A673 (cell line): ENCODE measurements at regions not wholly inside any gene's neighbourhood (a gene's known extent, or its start where the extent isn't known, plus 50 kb on each side); places are given as distances from the start of the nearest gene placed in this dataset.
"Not testable (repeated sequence)": the region's sequence is repeated elsewhere in the genome, so short reads cannot be mapped to it uniquely, and the experiment has no call there.

Source experiments
- BruUV-seq: library from RNA; stranded (reverse); fragments of 400-500 nt; replicated peaks from 2 replicates; lab custom pipeline; 2021; lab: Mats Ljungman, UMichigan
- CTCF ChIA-PET: fragments of 300-600 bp; sonication (Branson Sonifier 250); formaldehyde crosslinking; loops from one replicate; lab custom pipeline; 2022; ENCODE audit warnings: antibody characterized with exemption; lab: Charles Lee
- POLR2A ChIA-PET: fragments of 300-600 bp; sonication (Branson Sonifier 250); formaldehyde crosslinking; loops from one replicate; lab custom pipeline; 2022; ENCODE audit warnings: antibody characterized with exemption; ENCODE audit not compliant: low non-redundant PET; lab: Charles Lee
- DNase-seq: peaks from one replicate; pipeline ENCODE4 v3.0.0-alpha.2; 2015; ENCODE audit warnings: low spot score
- H3K27ac ChIP-seq: fragments of 200-600 bp; sonication (generic); 2 replicates; pipeline ENCODE4 v1.5.1; 2016; ENCODE audit warnings: mixed run types, low read depth, mild to moderate bottlenecking, mixed read lengths, antibody characterized with exemption, low read length; ENCODE audit not compliant: poor library complexity, severe bottlenecking
- H3K27me3 ChIP-seq: fragments of 200-600 bp; sonication (generic); replicated peaks from 2 replicates; pipeline ENCODE4 v1.6.1; 2017; ENCODE audit warnings: mixed run types, low read depth, mild to moderate bottlenecking, mixed read lengths, antibody characterized with exemption, low read length; ENCODE audit not compliant: insufficient read depth, poor library complexity
- H3K36me3 ChIP-seq: fragments of 200-600 bp; sonication (generic); 2 replicates; pipeline ENCODE4 v1.6.1; 2016; ENCODE audit warnings: mixed run types, mild to moderate bottlenecking, mixed read lengths, antibody characterized with exemption, low read length; ENCODE audit not compliant: insufficient read depth, poor library complexity, severe bottlenecking
- H3K4me1 ChIP-seq: fragments of 200-600 bp; sonication (generic); 2 replicates; pipeline ENCODE4 v1.6.1; 2017; ENCODE audit warnings: mixed run types, mild to moderate bottlenecking, mixed read lengths, antibody characterized with exemption, low read length; ENCODE audit not compliant: insufficient read depth, poor library complexity, severe bottlenecking
- H3K4me3 ChIP-seq: fragments of 200-600 bp; sonication (generic); 2 replicates; pipeline ENCODE4 v1.5.1; 2016; ENCODE audit warnings: low read depth, mixed run types, mild to moderate bottlenecking, mixed read lengths, low read length; ENCODE audit not compliant: poor library complexity, severe bottlenecking
- H3K9me3 ChIP-seq: fragments of 200-600 bp; sonication (generic); 2 replicates; pipeline ENCODE4 v1.6.1; 2016; ENCODE audit warnings: mixed run types, low read depth, mild to moderate bottlenecking, mixed read lengths, antibody characterized with exemption, low read length; ENCODE audit not compliant: poor library complexity, severe bottlenecking
- EZH2 ChIP-seq: fragments of 200-600 bp; sonication (generic); IDR thresholded peaks from 2 replicates; pipeline ENCODE4 v1.6.1; 2017; ENCODE audit warnings: borderline replicate concordance, low read depth, mild to moderate bottlenecking, mixed read lengths, antibody characterized with exemption, low read length; ENCODE audit not compliant: poor library complexity, severe bottlenecking
- intact Hi-C: fragments of 100-400 bp; cut with micrococcal nuclease; formaldehyde crosslinking; loops from one replicate; pipeline ENCODE4 v1.10.0; 2022; ENCODE audit not compliant: unreplicated experiment
- TF ChIP-seq, protein P1 (sequence below): fragments of 300-800, 200-600 bp; sonication (generic); conservative IDR thresholded peaks from 2 replicates; pipeline ENCODE4 v1.5.1; 2017; ENCODE audit warnings: low read depth, mild to moderate bottlenecking, antibody characterized with exemption, low read length, moderate library complexity, mixed read lengths

DNA sequence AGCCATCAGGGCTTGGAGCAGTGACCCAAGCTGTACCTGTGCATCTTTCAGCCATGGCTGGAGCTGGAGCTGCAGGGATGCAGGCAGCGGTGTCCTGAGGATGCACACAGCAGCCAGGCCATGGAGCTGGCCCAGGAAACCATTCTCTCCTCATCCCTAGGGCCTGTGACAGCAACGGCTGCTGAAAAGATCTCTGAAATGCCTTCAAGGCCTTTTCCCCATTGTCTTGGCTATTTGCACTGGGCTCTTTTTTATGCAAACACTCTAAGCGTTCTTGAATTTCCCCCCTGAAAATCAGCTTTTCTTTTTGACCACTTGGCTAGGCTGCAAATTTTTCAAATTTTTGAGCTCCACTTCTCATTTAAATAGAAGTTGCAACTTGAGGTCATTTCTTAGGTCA, 109.5 kb upstream of the CTSV start:
- POLR2A ChIA-PET, H3K27ac ChIP-seq, intact Hi-C loops, H3K36me3 ChIP-seq, H3K9me3 ChIP-seq, CTCF ChIA-PET, H3K4me3 ChIP-seq, DNase-seq, BruUV-seq, H3K4me1 ChIP-seq, H3K27me3 ChIP-seq: not testable (repeated sequence)

DNA sequence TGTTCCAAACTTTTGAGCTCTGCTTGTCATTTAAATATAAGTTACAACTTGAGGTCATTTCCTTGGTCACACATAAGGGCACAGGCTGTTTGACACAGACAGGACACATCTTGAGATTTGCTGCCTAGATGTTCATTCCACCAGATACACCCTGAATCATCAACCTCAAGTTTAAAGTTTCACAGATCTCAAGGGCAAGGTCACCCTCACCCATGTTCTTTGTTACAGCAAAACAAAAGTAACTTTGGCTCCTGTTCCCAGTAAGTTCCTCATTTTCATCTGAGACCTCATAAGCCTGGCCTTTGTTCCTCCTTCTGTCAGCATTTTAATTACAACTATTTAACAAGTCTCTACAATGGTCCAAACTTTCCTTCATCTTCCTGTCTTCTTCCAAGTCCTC, 106.7 kb upstream of the CTSV start:
- DNase-seq, POLR2A ChIA-PET, H3K27ac ChIP-seq, CTCF ChIA-PET, BruUV-seq, H3K4me3 ChIP-seq, H3K4me1 ChIP-seq, H3K9me3 ChIP-seq, H3K36me3 ChIP-seq, H3K27me3 ChIP-seq, intact Hi-C loops: not testable (repeated sequence)

DNA sequence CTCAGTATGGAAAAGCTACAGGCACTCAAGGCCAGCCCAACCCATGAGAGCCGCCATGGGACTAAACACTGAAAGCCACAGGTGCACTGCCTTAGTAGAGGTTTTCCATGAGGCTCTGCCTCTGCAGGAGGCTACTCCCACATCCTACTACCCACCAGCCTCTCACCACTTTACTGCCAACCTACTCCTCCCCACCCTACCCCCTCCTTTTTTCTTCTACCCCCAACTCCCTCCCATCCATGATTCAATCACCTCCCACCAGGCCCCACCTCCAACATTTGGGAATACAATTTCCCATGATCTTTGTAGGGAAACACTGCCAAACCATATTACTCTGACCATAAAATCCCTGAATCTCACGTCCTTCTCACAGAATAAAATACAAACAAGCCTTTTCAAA, 101.6 kb upstream of the CTSV start:
- ChIA-PET POLR2A (no interaction called here), CTCF (no interaction called here)
- no peaks in the 10 kb centered on the region for H3K9me3 ChIP-seq
- TF ChIP-seq, protein P1, sequence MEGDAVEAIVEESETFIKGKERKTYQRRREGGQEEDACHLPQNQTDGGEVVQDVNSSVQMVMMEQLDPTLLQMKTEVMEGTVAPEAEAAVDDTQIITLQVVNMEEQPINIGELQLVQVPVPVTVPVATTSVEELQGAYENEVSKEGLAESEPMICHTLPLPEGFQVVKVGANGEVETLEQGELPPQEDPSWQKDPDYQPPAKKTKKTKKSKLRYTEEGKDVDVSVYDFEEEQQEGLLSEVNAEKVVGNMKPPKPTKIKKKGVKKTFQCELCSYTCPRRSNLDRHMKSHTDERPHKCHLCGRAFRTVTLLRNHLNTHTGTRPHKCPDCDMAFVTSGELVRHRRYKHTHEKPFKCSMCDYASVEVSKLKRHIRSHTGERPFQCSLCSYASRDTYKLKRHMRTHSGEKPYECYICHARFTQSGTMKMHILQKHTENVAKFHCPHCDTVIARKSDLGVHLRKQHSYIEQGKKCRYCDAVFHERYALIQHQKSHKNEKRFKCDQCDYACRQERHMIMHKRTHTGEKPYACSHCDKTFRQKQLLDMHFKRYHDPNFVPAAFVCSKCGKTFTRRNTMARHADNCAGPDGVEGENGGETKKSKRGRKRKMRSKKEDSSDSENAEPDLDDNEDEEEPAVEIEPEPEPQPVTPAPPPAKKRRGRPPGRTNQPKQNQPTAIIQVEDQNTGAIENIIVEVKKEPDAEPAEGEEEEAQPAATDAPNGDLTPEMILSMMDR: no peak
- TF ChIP-seq EZH2: no peak
- DNase-seq: no peak
- H3K4me3 ChIP-seq: no peak overlapping the region
- no TSS peak for BruUV-seq
- H3K4me1 ChIP-seq: no peaks in the 10 kb centered on the region
- H3K27me3 ChIP-seq: no peaks in the 10 kb centered on the region
- intact Hi-C loops: no loop called here
- no peak overlapping the region for H3K27ac ChIP-seq
- no peaks in the 10 kb centered on the region for H3K36me3 ChIP-seq

DNA sequence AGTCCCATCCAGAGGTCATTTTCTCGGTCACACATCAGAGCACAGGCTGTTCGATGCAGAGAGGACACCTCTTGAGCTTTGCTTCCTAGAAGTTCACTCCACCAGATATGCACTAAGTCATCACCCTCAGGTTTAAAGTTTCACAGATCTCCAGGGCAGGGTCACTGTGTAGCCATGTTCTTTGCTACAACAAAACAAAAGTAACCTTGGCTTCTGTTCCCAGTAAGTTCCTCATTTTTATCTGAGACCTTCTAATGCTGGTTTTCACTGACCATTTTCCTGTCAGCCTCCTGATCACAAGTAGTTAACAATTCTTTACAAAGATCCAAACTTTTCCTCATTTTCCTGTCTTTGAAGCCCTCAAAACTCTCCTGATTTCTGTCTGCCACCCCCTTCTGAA, 97.5 kb upstream of the CTSV start:
- no peaks in the 10 kb centered on the region for H3K27me3 ChIP-seq
- ChIA-PET CTCF (no interaction called here), POLR2A (no interaction called here)
- no peak for DNase-seq
- H3K27ac ChIP-seq: no peak overlapping the region
- H3K4me3 ChIP-seq: no peak overlapping the region
- TF ChIP-seq EZH2: no peak
- TF ChIP-seq, protein P1: no peak
- H3K9me3 ChIP-seq: no peaks in the 10 kb centered on the region
- intact Hi-C loops: no loop called here
- BruUV-seq: no TSS peak
- H3K36me3 ChIP-seq: no peaks in the 10 kb centered on the region
- H3K4me1 ChIP-seq: no peaks in the 10 kb centered on the region

DNA sequence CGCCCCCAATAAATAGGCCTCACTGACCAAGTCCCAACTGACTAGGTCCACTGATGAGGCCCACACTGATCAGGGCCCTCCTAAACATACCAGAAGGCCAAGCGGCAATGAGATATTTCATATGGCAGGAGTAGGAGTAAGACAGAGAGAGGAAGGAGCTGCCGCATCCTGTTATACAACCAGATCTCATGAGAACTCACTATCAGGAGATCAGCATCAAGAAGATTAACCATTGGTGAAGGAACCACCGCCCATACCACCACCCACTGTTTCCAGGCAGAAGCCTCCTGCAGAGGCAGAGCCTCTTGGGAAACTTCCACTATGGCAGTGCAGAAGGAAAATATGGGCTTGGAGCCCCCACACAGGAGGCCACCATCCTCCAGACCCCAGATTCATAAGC, 95.0 kb upstream of the CTSV start:
- H3K9me3 ChIP-seq, H3K27ac ChIP-seq, H3K4me1 ChIP-seq, POLR2A ChIA-PET, H3K36me3 ChIP-seq, H3K27me3 ChIP-seq, H3K4me3 ChIP-seq, BruUV-seq, CTCF ChIA-PET, DNase-seq, intact Hi-C loops: not testable (repeated sequence)
